ENCODE measurements at regions not wholly inside any gene's neighbourhood (a gene's known extent, or its start where the extent isn't known, plus 50 kb on each side); places are given as distances from the start of the nearest gene placed in this dataset.

DNA sequence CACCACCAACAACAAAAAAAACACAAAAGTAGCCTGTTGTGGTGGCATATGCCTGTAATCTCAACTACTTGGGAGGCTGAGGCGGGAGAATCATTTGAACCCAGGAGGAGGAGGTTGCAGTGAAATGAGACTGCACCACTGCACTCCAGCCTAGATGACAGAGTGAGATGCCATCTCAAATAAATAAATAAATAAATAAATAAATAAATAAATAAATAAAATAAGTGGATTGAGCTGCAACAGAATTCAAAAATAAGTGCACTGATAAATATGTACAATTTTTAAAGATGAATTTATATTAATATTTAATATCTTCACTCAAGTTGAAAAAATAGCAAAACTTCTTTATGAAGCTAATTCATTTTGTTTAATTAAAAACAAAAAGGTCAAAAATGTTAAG is 259.6 kb downstream of the IRX2 start:
- TF ChIP-seq, protein P1, sequence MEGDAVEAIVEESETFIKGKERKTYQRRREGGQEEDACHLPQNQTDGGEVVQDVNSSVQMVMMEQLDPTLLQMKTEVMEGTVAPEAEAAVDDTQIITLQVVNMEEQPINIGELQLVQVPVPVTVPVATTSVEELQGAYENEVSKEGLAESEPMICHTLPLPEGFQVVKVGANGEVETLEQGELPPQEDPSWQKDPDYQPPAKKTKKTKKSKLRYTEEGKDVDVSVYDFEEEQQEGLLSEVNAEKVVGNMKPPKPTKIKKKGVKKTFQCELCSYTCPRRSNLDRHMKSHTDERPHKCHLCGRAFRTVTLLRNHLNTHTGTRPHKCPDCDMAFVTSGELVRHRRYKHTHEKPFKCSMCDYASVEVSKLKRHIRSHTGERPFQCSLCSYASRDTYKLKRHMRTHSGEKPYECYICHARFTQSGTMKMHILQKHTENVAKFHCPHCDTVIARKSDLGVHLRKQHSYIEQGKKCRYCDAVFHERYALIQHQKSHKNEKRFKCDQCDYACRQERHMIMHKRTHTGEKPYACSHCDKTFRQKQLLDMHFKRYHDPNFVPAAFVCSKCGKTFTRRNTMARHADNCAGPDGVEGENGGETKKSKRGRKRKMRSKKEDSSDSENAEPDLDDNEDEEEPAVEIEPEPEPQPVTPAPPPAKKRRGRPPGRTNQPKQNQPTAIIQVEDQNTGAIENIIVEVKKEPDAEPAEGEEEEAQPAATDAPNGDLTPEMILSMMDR (IDR thresholded peaks at IDR 0.05) = no peak
- H3K4me3 ChIP-seq = no peak overlapping the region
- DNase-seq (ENCODE audit: low spot score) (no peak), ATAC-seq (ENCODE audit: insufficient number of reproducible peaks, low FRiP score, low read depth) (no peak)
- H3K9me3 ChIP-seq = no peaks in the 10 kb centered on the region
- H3K27me3 ChIP-seq (replicated peaks; ENCODE audit: insufficient read depth) = no peaks in the 10 kb centered on the region
- H3K36me3 ChIP-seq = no peaks in the 10 kb centered on the region
- no peaks in the 10 kb centered on the region for H3K4me1 ChIP-seq (ENCODE audit: control insufficient read depth in 1 of 2, low read depth in 2 of 2)
- no peak overlapping the region for H3K27ac ChIP-seq

DNA sequence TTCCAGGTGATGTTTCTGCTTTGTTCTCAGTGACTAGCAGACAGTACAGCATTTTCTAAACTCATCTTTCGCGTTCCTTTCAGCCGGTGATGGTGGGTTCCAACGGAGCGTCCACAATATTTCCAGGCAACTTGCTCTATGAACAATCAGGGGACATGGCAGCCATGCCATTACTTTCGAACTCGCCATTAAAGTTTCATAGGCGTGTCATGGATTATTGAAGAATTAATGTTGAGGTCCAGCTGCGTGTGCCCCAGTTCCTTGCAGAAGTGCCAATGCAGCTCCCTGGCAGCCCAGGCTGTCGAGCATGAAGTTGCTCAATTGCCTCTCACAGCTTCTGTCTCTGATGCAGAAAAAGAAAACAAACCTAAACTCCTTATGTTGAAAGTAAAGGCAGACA is 262.2 kb downstream of the IRX2 start:
- Histone ChIP-seq H3K9me3 (no peaks in the 10 kb centered on the region), H3K27ac (no peak overlapping the region), H3K36me3 (no peaks in the 10 kb centered on the region), H3K4me3 (no peak overlapping the region), H3K4me1 (ENCODE audit: control insufficient read depth in 1 of 2, low read depth in 2 of 2) (no peaks in the 10 kb centered on the region), H3K27me3 (replicated peaks; ENCODE audit: insufficient read depth) (no peaks in the 10 kb centered on the region)
- TF ChIP-seq, protein P1 (IDR thresholded peaks at IDR 0.05) = no peak
- ATAC-seq (ENCODE audit: insufficient number of reproducible peaks, low FRiP score, low read depth) = no peak
- no peak for DNase-seq (ENCODE audit: low spot score)

DNA sequence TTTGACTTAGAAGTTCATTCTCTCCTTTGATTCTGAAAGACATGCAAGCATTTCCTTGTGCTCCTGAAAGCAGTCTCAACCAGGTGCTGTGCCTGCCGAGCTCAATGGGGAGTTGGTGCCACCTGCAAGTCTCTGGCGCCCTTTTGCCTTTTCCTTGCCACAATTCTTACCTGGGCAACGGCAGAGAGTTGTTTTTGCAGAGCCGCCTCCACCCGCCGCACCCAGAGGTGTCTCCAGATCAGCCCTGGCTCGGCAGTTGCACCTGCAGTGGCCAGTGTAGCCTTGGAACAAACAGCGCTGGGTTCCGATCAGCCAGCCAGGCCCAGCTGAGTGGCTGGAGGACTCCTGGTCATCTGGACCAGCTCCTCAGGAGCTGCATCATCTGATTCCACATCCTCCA is 262.9 kb downstream of the IRX2 start:
- no peak overlapping the region for H3K27ac ChIP-seq
- H3K4me1 ChIP-seq (ENCODE audit: control insufficient read depth in 1 of 2, low read depth in 2 of 2) = no peaks in the 10 kb centered on the region
- no peaks in the 10 kb centered on the region for H3K9me3 ChIP-seq
- ATAC-seq (ENCODE audit: insufficient number of reproducible peaks, low FRiP score, low read depth) (no peak), DNase-seq (ENCODE audit: low spot score) (no peak)
- H3K4me3 ChIP-seq = no peak overlapping the region
- no peaks in the 10 kb centered on the region for H3K27me3 ChIP-seq (replicated peaks; ENCODE audit: insufficient read depth)
- TF ChIP-seq, protein P1 (IDR thresholded peaks at IDR 0.05) = no peak
- H3K36me3 ChIP-seq = no peaks in the 10 kb centered on the region

DNA sequence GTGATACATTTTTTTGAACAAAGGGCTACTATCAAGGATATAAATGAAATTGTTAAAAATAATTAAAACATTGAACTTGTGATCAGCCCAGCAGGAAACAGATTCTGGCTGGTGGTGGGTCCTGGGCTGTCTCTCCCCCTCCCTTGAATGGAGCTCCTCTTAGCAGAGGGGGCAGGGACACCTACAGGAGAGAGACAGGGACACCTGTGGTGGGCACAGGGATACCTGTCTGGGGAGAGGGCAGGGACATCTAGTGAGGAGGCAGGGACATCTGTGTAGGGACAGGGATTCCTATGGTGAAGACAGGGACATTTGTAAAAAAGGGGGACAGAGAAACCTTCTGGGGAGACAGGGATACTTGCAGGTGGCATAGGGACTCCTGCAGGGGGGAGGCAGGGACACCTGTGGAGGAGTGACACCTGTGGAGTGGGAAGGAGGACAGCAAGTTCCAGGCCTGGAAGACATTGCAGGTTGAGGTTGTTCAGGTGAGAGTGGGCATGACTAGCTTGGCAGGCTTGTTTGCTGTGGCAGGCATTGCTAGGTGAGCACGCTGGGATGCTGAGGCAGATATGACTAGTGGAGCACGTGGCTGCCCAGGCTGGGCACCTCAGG is 264.2 kb downstream of the IRX2 start:
- Histone ChIP-seq H3K4me1 (ENCODE audit: control insufficient read depth in 1 of 2, low read depth in 2 of 2) (no peaks in the 10 kb centered on the region), H3K27me3 (replicated peaks; ENCODE audit: insufficient read depth) (no peaks in the 10 kb centered on the region), H3K4me3 (no peak overlapping the region), H3K9me3 (no peaks in the 10 kb centered on the region), H3K36me3 (no peaks in the 10 kb centered on the region), H3K27ac (no peak overlapping the region)
- no peak for ATAC-seq (ENCODE audit: insufficient number of reproducible peaks, low FRiP score, low read depth)
- TF ChIP-seq, protein P1 (IDR thresholded peaks at IDR 0.05) = no peak
- no peak for DNase-seq (ENCODE audit: low spot score)

DNA sequence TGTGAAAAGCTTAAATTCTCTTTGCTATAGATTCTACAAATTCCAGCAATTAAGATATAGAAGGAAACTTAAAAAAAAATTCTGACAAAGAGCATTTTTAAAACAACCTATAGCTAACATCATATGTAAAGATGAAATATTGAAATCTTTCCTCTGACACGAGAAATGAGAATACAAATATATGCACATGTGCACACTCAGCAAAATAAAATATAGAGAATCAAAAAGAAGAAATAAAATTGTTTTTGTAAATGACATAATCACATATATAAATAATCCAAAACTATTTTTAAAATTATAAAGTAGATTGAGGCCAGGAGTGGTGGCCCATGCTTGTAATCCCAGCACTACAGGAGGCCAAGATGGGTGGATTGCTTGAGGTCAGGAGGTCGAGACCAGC is 265.1 kb downstream of the IRX2 start:
- Histone ChIP-seq H3K9me3 (no peaks in the 10 kb centered on the region), H3K4me1 (ENCODE audit: control insufficient read depth in 1 of 2, low read depth in 2 of 2) (no peaks in the 10 kb centered on the region), H3K27ac (no peak overlapping the region), H3K4me3 (no peak overlapping the region), H3K36me3 (no peaks in the 10 kb centered on the region), H3K27me3 (replicated peaks; ENCODE audit: insufficient read depth) (no peaks in the 10 kb centered on the region)
- ATAC-seq (ENCODE audit: insufficient number of reproducible peaks, low FRiP score, low read depth) (no peak), DNase-seq (ENCODE audit: low spot score) (no peak)
- TF ChIP-seq, protein P1 (IDR thresholded peaks at IDR 0.05) = no peak
